HCT116 (cell line): ENCODE measurements at regions not wholly inside any gene's neighbourhood (a gene's known extent, or its start where the extent isn't known, plus 50 kb on each side); places are given as distances from the start of the nearest gene placed in this dataset.

Experiments
- CEBPB ChIP-seq: IDR thresholded peaks from 2 replicates; pipeline ENCODE4 v1.6.1; 2012; ENCODE audit warnings: low read depth
- EZH2 ChIP-seq: fragments of 200-600 bp; sonication (generic); IDR thresholded peaks from 2 replicates; pipeline ENCODE4 v1.6.1; 2017; ENCODE audit warnings: antibody characterized with exemption, mixed run types
- EZH2phosphoT487 ChIP-seq: fragments of 200-600 bp; IDR thresholded peaks from 2 replicates; pipeline ENCODE4 v1.6.1; 2018; ENCODE audit warnings: antibody characterized with exemption, borderline replicate concordance
- FOSL1 ChIP-seq: IDR thresholded peaks from 2 replicates; pipeline ENCODE4 v1.6.1; 2012; ENCODE audit warnings: low read depth
- POLR2A ChIP-seq: IDR thresholded peaks from 2 replicates; pipeline ENCODE4 v1.7.0; 2011; ENCODE audit warnings: borderline replicate concordance; ENCODE audit not compliant: insufficient read depth, insufficient read length; ENCODE audit errors: extremely low read depth
- SRF ChIP-seq: IDR thresholded peaks from 2 replicates; pipeline ENCODE4 v1.6.1; 2012; ENCODE audit warnings: low read depth
- TF ChIP-seq, protein P1 (sequence below), 3 experiments: fragments of 200-600 bp in 1 of 3; sonication (generic) in 1 of 3; IDR thresholded peaks in 2 of 3; conservative IDR thresholded peaks in 1 of 3; 2 replicates each; pipeline ENCODE4 v1.5.1; 2012 to 2017; ENCODE audit warnings: low read depth in 2 of 3, low read length in 2 of 3, antibody characterized with exemption in 1 of 3, borderline replicate concordance in 1 of 3, control low read depth in 1 of 3, mild to moderate bottlenecking in 1 of 3, mixed read lengths in 1 of 3, mixed run types in 1 of 3, moderate library complexity in 1 of 3; ENCODE audit not compliant: insufficient read depth in 1 of 3
- TF ChIP-seq, protein P2 (sequence below): IDR thresholded peaks from 2 replicates; pipeline ENCODE4 v1.6.1; 2012
- TF ChIP-seq, protein P3 (sequence below): IDR thresholded peaks from 2 replicates; pipeline ENCODE4 v1.6.1; 2011; ENCODE audit warnings: mild to moderate bottlenecking, low read length, moderate library complexity; ENCODE audit not compliant: insufficient replicate concordance; ENCODE audit errors: extremely low read depth

DNA sequence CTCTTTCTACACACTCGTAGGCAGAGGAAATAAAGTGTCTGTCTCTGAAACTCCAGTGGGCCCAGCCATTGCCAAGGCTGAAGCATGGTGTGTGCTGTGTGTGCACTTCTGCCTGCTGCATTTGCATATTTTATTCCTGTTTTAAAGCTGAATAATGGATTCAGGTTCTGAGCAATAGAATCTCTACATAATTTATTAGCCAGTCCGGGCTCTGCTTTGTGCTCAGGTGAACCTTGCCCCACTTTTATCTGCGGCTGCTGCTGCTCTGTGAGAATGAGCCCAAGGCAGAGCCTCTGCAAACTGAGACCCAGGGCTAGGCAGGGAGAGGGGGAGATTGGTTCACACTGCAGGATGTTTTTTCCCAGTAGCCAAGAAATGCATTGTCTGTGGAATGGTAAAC is 64.6 kb upstream of the SH3BP4 start:
- TF ChIP-seq POLR2A (no peak), FOSL1 (no peak), EZH2 (no peak), SRF (no peak), CEBPB (no peak), EZH2phosphoT487 (no peak)
- TF ChIP-seq, protein P1, sequence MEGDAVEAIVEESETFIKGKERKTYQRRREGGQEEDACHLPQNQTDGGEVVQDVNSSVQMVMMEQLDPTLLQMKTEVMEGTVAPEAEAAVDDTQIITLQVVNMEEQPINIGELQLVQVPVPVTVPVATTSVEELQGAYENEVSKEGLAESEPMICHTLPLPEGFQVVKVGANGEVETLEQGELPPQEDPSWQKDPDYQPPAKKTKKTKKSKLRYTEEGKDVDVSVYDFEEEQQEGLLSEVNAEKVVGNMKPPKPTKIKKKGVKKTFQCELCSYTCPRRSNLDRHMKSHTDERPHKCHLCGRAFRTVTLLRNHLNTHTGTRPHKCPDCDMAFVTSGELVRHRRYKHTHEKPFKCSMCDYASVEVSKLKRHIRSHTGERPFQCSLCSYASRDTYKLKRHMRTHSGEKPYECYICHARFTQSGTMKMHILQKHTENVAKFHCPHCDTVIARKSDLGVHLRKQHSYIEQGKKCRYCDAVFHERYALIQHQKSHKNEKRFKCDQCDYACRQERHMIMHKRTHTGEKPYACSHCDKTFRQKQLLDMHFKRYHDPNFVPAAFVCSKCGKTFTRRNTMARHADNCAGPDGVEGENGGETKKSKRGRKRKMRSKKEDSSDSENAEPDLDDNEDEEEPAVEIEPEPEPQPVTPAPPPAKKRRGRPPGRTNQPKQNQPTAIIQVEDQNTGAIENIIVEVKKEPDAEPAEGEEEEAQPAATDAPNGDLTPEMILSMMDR (IDR thresholded peaks at IDR 0.05 in 2 of 3, conservative IDR thresholded peaks at IDR 0.05 in 1 of 3; ENCODE audit: borderline replicate concordance in 1 of 3, insufficient read depth in 1 of 3, low read depth in 2 of 3, low read length in 2 of 3): no peak
- TF ChIP-seq, protein P2, sequence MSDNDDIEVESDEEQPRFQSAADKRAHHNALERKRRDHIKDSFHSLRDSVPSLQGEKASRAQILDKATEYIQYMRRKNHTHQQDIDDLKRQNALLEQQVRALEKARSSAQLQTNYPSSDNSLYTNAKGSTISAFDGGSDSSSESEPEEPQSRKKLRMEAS: no peak
- TF ChIP-seq, protein P3, sequence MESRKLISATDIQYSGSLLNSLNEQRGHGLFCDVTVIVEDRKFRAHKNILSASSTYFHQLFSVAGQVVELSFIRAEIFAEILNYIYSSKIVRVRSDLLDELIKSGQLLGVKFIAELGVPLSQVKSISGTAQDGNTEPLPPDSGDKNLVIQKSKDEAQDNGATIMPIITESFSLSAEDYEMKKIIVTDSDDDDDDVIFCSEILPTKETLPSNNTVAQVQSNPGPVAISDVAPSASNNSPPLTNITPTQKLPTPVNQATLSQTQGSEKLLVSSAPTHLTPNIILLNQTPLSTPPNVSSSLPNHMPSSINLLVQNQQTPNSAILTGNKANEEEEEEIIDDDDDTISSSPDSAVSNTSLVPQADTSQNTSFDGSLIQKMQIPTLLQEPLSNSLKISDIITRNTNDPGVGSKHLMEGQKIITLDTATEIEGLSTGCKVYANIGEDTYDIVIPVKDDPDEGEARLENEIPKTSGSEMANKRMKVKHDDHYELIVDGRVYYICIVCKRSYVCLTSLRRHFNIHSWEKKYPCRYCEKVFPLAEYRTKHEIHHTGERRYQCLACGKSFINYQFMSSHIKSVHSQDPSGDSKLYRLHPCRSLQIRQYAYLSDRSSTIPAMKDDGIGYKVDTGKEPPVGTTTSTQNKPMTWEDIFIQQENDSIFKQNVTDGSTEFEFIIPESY: no peak
